CD4-positive, alpha-beta T cell treated with Interleukin-21 for 1 hour (primary cell): ENCODE measurements at regions not wholly inside any gene's neighbourhood (a gene's known extent, or its start where the extent isn't known, plus 50 kb on each side); places are given as distances from the start of the nearest gene placed in this dataset.
A peak's percentile ranks its signal among the peaks of the same experiment; 100 is the strongest.
"Not testable (repeated sequence)": the region's sequence is repeated elsewhere in the genome, so short reads cannot be mapped to it uniquely, and the experiment has no call there.

Source experiments
- DNase-seq: peaks from one replicate; pipeline ENCODE4 v3.0.0-alpha.2; 2020

- DNase-seq = not testable (repeated sequence)
These were observed 63.8 kb downstream of the CLEC18A start for GRCh38 chr16:70014915-70015314.

- not testable (repeated sequence) for DNase-seq
These were observed 65.6 kb downstream of the CLEC18A start for GRCh38 chr16:70016751-70017150.

- peak; percentile 78 for DNase-seq
These were observed 67.1 kb downstream of the CLEC18A start for GRCh38 chr16:70018254-70018653.

GRCh38 chr16:70023207-70023606 lies 72.1 kb downstream of the CLEC18A start:
- not testable (repeated sequence) for DNase-seq

- DNase-seq = not testable (repeated sequence)
These were observed 72.8 kb downstream of the CLEC18A start for GRCh38 chr16:70023956-70024355.

GRCh38 chr16:70026165-70026854 lies 75.2 kb downstream of the CLEC18A start:
- DNase-seq = peak; percentile 80

GRCh38 chr16:70032906-70033305 lies 81.2 kb upstream of the PDPR start:
- DNase-seq = not testable (repeated sequence)

- DNase-seq = not testable (repeated sequence)
These were observed 76.2 kb upstream of the PDPR start for GRCh38 chr16:70037913-70038312.

GRCh38 chr16:70040554-70040953 lies 73.6 kb upstream of the PDPR start:
- not testable (repeated sequence) for DNase-seq

- DNase-seq = not testable (repeated sequence)
These were observed 70.5 kb upstream of the PDPR start for GRCh38 chr16:70043538-70044067.

- DNase-seq = not testable (repeated sequence)
These were observed 67.6 kb upstream of the PDPR start for GRCh38 chr16:70046560-70046959.

- DNase-seq = not testable (repeated sequence)
These were observed 66.0 kb upstream of the PDPR start for GRCh38 chr16:70048083-70048482.

GRCh38 chr16:70058056-70058455 lies 56.1 kb upstream of the PDPR start:
- DNase-seq = not testable (repeated sequence)

- DNase-seq = not testable (repeated sequence)
These were observed 54.7 kb upstream of the PDPR start for GRCh38 chr16:70059429-70059828.

- DNase-seq = not testable (repeated sequence)
These were observed 53.6 kb upstream of the PDPR start for GRCh38 chr16:70060521-70061027.

GRCh38 chr16:70061671-70062218 lies 52.4 kb upstream of the PDPR start:
- not testable (repeated sequence) for DNase-seq

- DNase-seq = not testable (repeated sequence)
These were observed 51.2 kb upstream of the PDPR start for GRCh38 chr16:70062947-70063346.
